Hepatocyte (in vitro differentiated cells): ENCODE measurements at regions not wholly inside any gene's neighbourhood (a gene's known extent, or its start where the extent isn't known, plus 50 kb on each side); places are given as distances from the start of the nearest gene placed in this dataset.

Experiments used
- CTCF ChIP-seq: fragments of 200-600 bp; sonication (generic); IDR thresholded peaks from 2 replicates; pipeline ENCODE4 v1.5.1; 2016; ENCODE audit warnings: antibody characterized with exemption, mild to moderate bottlenecking; ENCODE audit not compliant: poor library complexity
- EZH2phosphoT487 ChIP-seq: fragments of 200-600 bp; sonication (generic); IDR thresholded peaks from one replicate; pipeline ENCODE4 v1.6.1; 2018; ENCODE audit warnings: antibody characterized with exemption, mild to moderate bottlenecking, low read depth, moderate library complexity; ENCODE audit not compliant: unreplicated experiment, severe bottlenecking

- TF ChIP-seq CTCF (no peak), EZH2phosphoT487 (no peak)
Measured at GRCh38 chr1:83574791-83575190, 424.1 kb downstream of the TTLL7 start.
